ENCODE measurements at regions not wholly inside any gene's neighbourhood (a gene's known extent, or its start where the extent isn't known, plus 50 kb on each side); places are given as distances from the start of the nearest gene placed in this dataset.

DNA sequence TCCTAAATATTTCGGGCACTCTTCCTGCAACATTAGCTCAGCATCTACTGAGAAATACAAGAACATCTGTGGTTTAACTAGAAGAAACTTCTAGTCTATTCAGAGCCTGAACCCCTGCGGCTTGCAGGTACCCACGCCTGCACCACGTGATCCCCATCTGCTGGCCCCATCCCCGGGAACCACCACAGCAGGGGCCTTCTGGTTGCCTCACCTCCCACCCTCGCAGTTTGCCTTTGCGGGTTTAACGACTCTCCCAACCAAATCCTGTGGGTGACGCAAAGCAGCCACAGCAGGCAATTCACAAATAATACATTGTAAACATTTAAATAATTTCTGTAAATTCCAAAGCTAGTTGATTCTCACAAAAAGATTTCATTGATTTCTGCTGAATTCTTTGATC, 90.2 kb upstream of the TMEM18 start:
- Histone ChIP-seq H3K36me3 (replicated peaks; ENCODE audit: insufficient read depth, low read length) (no peaks in the 10 kb centered on the region), H3K4me1 (ENCODE audit: low read length) (no peaks in the 10 kb centered on the region), H3K27me3 (replicated peaks; ENCODE audit: insufficient read depth, low read length) (no peaks in the 10 kb centered on the region), H3F3A (ENCODE audit: insufficient read depth, low read length) (no peaks in the 10 kb centered on the region), H3K9me2 (replicated peaks; ENCODE audit: insufficient read depth, low read length) (no peaks in the 10 kb centered on the region), H3K27ac (ENCODE audit: low read length) (no peak overlapping the region), H2AFZ (ENCODE audit: low read length) (no peak overlapping the region), H3K79me2 (ENCODE audit: low read length) (no peaks in the 10 kb centered on the region), H3K4me2 (ENCODE audit: low read depth, low read length) (no peak overlapping the region), H4K20me1 (ENCODE audit: insufficient read depth, low read length) (no peaks in the 10 kb centered on the region), H3K9ac (ENCODE audit: low read length) (no peak overlapping the region), H3K9me3 (replicated peaks; ENCODE audit: insufficient read depth, low read length) (no peaks in the 10 kb centered on the region), H3K4me3 (ENCODE audit: low read length) (no peak overlapping the region)
- DNase-seq = no peak
- TF ChIP-seq EZH2phosphoT487 (IDR thresholded peaks at IDR 0.05; ENCODE audit: low read length) = no peak
- no peak for TF ChIP-seq EZH2 (optimal IDR thresholded peaks at IDR 0.05; ENCODE audit: low read depth, low read length)
- TF ChIP-seq, protein P1, sequence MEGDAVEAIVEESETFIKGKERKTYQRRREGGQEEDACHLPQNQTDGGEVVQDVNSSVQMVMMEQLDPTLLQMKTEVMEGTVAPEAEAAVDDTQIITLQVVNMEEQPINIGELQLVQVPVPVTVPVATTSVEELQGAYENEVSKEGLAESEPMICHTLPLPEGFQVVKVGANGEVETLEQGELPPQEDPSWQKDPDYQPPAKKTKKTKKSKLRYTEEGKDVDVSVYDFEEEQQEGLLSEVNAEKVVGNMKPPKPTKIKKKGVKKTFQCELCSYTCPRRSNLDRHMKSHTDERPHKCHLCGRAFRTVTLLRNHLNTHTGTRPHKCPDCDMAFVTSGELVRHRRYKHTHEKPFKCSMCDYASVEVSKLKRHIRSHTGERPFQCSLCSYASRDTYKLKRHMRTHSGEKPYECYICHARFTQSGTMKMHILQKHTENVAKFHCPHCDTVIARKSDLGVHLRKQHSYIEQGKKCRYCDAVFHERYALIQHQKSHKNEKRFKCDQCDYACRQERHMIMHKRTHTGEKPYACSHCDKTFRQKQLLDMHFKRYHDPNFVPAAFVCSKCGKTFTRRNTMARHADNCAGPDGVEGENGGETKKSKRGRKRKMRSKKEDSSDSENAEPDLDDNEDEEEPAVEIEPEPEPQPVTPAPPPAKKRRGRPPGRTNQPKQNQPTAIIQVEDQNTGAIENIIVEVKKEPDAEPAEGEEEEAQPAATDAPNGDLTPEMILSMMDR (IDR thresholded peaks at IDR 0.05; ENCODE audit: low read length) = no peak

DNA sequence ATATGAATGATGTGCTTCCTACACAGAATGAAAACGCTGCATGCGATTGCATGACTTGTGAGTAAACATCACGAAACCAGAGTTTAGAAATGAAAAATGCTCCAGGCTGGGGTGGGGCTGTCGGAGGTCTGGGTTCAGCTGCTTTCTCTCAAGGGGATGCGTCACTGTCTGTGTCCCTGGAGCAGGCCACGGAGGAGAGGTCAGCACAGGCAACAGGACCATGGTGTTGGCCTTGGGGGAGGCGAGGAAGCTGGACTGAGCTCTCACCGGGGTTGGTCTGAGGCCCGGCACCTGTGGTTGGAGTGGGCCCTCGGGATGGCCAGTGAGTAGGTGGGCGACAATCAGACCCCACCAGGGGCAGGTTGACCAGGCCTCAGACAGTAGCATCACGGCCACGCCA, 89.0 kb upstream of the TMEM18 start:
- no peak for DNase-seq
- TF ChIP-seq EZH2phosphoT487 (IDR thresholded peaks at IDR 0.05; ENCODE audit: low read length) = no peak
- no peak for TF ChIP-seq EZH2 (optimal IDR thresholded peaks at IDR 0.05; ENCODE audit: low read depth, low read length)
- TF ChIP-seq, protein P1 (IDR thresholded peaks at IDR 0.05; ENCODE audit: low read length) = no peak
- Histone ChIP-seq H3K27me3 (replicated peaks; ENCODE audit: insufficient read depth, low read length) (no peaks in the 10 kb centered on the region), H4K20me1 (ENCODE audit: insufficient read depth, low read length) (no peaks in the 10 kb centered on the region), H3K9me3 (replicated peaks; ENCODE audit: insufficient read depth, low read length) (no peaks in the 10 kb centered on the region), H3K9ac (ENCODE audit: low read length) (no peak overlapping the region), H3K36me3 (replicated peaks; ENCODE audit: insufficient read depth, low read length) (no peaks in the 10 kb centered on the region), H2AFZ (ENCODE audit: low read length) (no peak overlapping the region), H3K4me3 (ENCODE audit: low read length) (no peak overlapping the region), H3K4me1 (ENCODE audit: low read length) (no peaks in the 10 kb centered on the region), H3K9me2 (replicated peaks; ENCODE audit: insufficient read depth, low read length) (no peaks in the 10 kb centered on the region), H3K27ac (ENCODE audit: low read length) (no peak overlapping the region), H3F3A (ENCODE audit: insufficient read depth, low read length) (no peaks in the 10 kb centered on the region), H3K4me2 (ENCODE audit: low read depth, low read length) (no peak overlapping the region), H3K79me2 (ENCODE audit: low read length) (no peaks in the 10 kb centered on the region)

GRCh38 chr2:765369-765768, 88.2 kb upstream of the TMEM18 start:
- H3K4me1 ChIP-seq (ENCODE audit: low read length) = no peaks in the 10 kb centered on the region

More at GRCh38 chr2:765369-765768, 88.2 kb upstream of the TMEM18 start:
- Histone ChIP-seq H3K4me3 (ENCODE audit: low read length) (no peak overlapping the region), H3K9me3 (replicated peaks; ENCODE audit: insufficient read depth, low read length) (no peaks in the 10 kb centered on the region), H3K4me2 (ENCODE audit: low read depth, low read length) (no peak overlapping the region), H2AFZ (ENCODE audit: low read length) (no peak overlapping the region), H3K79me2 (ENCODE audit: low read length) (no peaks in the 10 kb centered on the region), H3K27me3 (replicated peaks; ENCODE audit: insufficient read depth, low read length) (no peaks in the 10 kb centered on the region), H3K27ac (ENCODE audit: low read length) (no peak overlapping the region), H4K20me1 (ENCODE audit: insufficient read depth, low read length) (no peaks in the 10 kb centered on the region), H3K9me2 (replicated peaks; ENCODE audit: insufficient read depth, low read length) (no peaks in the 10 kb centered on the region), H3F3A (ENCODE audit: insufficient read depth, low read length) (no peaks in the 10 kb centered on the region), H3K9ac (ENCODE audit: low read length) (no peak overlapping the region), H3K36me3 (replicated peaks; ENCODE audit: insufficient read depth, low read length) (no peaks in the 10 kb centered on the region)
- no peak for DNase-seq
- TF ChIP-seq EZH2phosphoT487 (IDR thresholded peaks at IDR 0.05; ENCODE audit: low read length) (no peak), EZH2 (optimal IDR thresholded peaks at IDR 0.05; ENCODE audit: low read depth, low read length) (no peak)
- TF ChIP-seq, protein P1 (IDR thresholded peaks at IDR 0.05; ENCODE audit: low read length) = no peak

Data from MM.1S (cell line).